ENCODE measurements at regions not wholly inside any gene's neighbourhood (a gene's known extent, or its start where the extent isn't known, plus 50 kb on each side); places are given as distances from the start of the nearest gene placed in this dataset.

- H3K9me3 ChIP-seq (ENCODE audit: low read length): peaks cover 79% of the 10 kb centered on the region
- ChIA-PET POLR2A (no interaction called here), CTCF (ENCODE audit: low intra/inter-chr PET ratio, low total read pairs) (no interaction called here)
- no peaks in the 10 kb centered on the region for H3K4me1 ChIP-seq (ENCODE audit: insufficient read depth, low read length)
- no peak for TF ChIP-seq ZNF615 (CRISPR knock-in tag; IDR thresholded peaks at IDR 0.05; ENCODE audit: borderline replicate concordance)
- no peak for TF ChIP-seq KDM5B (CRISPR knock-in tag; IDR thresholded peaks at IDR 0.05; ENCODE audit: borderline replicate concordance)
- no peak for TF ChIP-seq ZNF44 (CRISPR knock-in tag; IDR thresholded peaks at IDR 0.05)
- no peak for TF ChIP-seq ETV5 (CRISPR knock-in tag; IDR thresholded peaks at IDR 0.05; ENCODE audit: borderline replicate concordance)
- no peak for TF ChIP-seq ZNF264 (CRISPR knock-in tag; IDR thresholded peaks at IDR 0.05)
- TF ChIP-seq MTERF4 (CRISPR knock-in tag; IDR thresholded peaks at IDR 0.05): no peak
- TF ChIP-seq REL (CRISPR knock-in tag; conservative IDR thresholded peaks at IDR 0.05): no peak
- no peak for TF ChIP-seq ZNF20 (CRISPR knock-in tag; IDR thresholded peaks at IDR 0.05)
- no peak for TF ChIP-seq ZBTB49 (CRISPR knock-in tag; IDR thresholded peaks at IDR 0.05; ENCODE audit: borderline replicate concordance)
- no peak for TF ChIP-seq ZNF350 (CRISPR knock-in tag; IDR thresholded peaks at IDR 0.05; ENCODE audit: borderline replicate concordance, low read depth)
- TF ChIP-seq ZNF766 (CRISPR knock-in tag; IDR thresholded peaks at IDR 0.05; ENCODE audit: borderline replicate concordance): no peak
- TF ChIP-seq ZNF18 (CRISPR knock-in tag; IDR thresholded peaks at IDR 0.05; ENCODE audit: insufficient replicate concordance): no peak
- TF ChIP-seq NR2F2 (IDR thresholded peaks at IDR 0.05; ENCODE audit: borderline replicate concordance, low read depth): no peak
- TF ChIP-seq HES4 (CRISPR knock-in tag; IDR thresholded peaks at IDR 0.05; ENCODE audit: borderline replicate concordance): no peak
- TF ChIP-seq POGZ (CRISPR knock-in tag; IDR thresholded peaks at IDR 0.05): no peak
- no peak for TF ChIP-seq ZNF326 (CRISPR knock-in tag; IDR thresholded peaks at IDR 0.05; ENCODE audit: borderline replicate concordance)
- no peak for TF ChIP-seq PHB2 (IDR thresholded peaks at IDR 0.05; ENCODE audit: partially characterized antibody)
- TF ChIP-seq BCLAF1 (IDR thresholded peaks at IDR 0.05): no peak
- TF ChIP-seq ZNF776 (CRISPR knock-in tag; IDR thresholded peaks at IDR 0.05): no peak
- H2AFZ ChIP-seq (ENCODE audit: low read length): no peak overlapping the region
- no TSS peak for BruUV-seq (replicated peaks)
- intact Hi-C loops (cut with micrococcal nuclease; ENCODE audit: unreplicated experiment): no loop called here
- H4K20me1 ChIP-seq (ENCODE audit: insufficient read depth, low read length): no peaks in the 10 kb centered on the region
- DNase-seq (ENCODE audit: low spot score) (no peak), FAIRE-seq (no peak), ATAC-seq (no peak)
- 68% methylated on average over 6 of the region's 6 CpGs for WGBS (ENCODE audit: low lambda C conversion rate)
- H3K4me2 ChIP-seq (ENCODE audit: low read depth, low read length): no peak overlapping the region
- H3K79me2 ChIP-seq (ENCODE audit: insufficient read depth, low read length): peaks cover 5% of the 10 kb centered on the region
- in situ Hi-C loops (cut with HindIII; ENCODE audit: extremely low pct_ligation_motif_present, low pct_unique_long_range_greater_than_20kb): no loop called here
- no peak overlapping the region for H3K9ac ChIP-seq (ENCODE audit: insufficient read depth, low read depth, low read length)
- H3K4me3 ChIP-seq (replicated peaks in 1 of 3; ENCODE audit: insufficient read depth in 1 of 3, low read depth in 2 of 3, low read length in 3 of 3): no peak overlapping the region
- H3K27me3 ChIP-seq (ENCODE audit: control insufficient read depth in 1 of 2, insufficient read depth in 2 of 2, low read length in 2 of 2): no peaks in the 10 kb centered on the region
- H3K27ac ChIP-seq (ENCODE audit: extremely low read length, insufficient read depth, low read length): no peak overlapping the region
- H3K36me3 ChIP-seq (replicated peaks in 1 of 2; ENCODE audit: control insufficient read depth in 1 of 2, insufficient read depth in 2 of 2, low read length in 2 of 2): 0 out of 5 replicates have a peak, but pooled peaks cover 0 to 1% of the 10 kb centered on the region in 2 experiments
Measured at GRCh38 chr2:13522096-13522495, 805.4 kb downstream of the TRIB2 start.

Measured in HepG2 (cell line).